ENCODE measurements at regions not wholly inside any gene's neighbourhood (a gene's known extent, or its start where the extent isn't known, plus 50 kb on each side); places are given as distances from the start of the nearest gene placed in this dataset.

DNA sequence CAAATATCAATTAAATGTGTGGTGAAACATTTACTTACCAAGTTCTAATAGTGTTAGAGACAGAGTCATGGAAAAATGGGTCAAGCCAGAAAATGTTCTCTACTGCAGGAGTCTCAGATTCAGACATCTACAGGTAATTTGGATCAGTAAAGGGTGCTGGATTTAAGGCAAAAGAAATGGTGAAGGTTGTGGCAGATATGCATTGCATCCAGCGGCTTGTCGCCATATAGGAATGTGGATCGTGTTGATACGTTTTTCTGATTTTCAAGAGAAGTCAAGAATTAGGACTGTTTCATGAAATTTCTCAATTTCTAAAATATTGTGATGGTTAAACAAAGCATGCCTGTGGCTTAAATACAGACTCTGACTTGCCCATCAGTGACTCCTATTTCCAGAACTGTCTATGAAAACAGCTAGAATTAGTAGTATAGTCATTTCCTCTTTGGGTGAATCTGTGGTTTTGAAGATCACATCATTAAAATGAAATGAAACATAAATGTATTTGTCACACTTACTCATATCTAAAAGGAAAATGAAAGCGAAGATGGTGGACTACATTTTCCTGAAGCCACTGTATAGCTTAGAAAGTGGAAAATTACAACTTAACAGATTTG lies 110.1 kb upstream of the VEGFC start:
- DNase-seq: no peak

DNA sequence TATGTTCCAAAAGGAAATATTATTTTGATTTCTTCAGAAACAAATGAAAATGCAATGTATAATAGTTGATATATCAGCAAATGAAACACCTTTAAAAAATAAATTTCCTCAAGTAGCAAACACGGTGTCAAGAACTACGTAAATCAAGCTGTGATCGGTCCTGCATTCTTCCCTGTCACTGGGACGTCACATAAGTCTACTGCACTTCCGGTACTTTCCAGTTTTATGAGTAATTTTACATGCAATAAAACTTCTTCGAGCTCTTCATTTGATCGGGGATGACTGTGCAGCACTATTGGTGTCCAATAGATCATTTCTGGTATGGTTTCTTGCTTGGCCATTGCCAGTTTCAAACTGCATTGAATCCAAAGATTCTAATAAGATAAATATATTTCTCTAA lies 114.0 kb upstream of the VEGFC start:
- DNase-seq: no peak

DNA sequence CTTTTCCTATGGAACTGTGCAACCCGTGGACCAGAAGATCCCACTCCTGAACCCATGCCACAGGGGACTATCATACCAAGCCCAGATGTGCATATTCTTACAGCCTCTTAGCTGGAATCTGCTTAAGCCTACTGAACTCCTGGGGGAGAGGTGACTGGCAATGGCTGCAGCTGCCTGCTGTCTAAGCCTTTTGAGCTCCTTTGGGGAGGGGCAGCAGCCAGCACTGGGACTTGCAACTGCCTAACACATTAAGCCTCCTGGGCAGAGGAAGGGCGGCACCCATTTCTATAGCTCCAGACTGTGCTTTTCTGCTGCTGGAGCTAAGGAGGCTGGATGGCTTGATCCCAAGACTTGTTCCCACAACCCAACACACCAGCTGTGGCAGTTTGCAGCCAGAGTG lies 117.9 kb upstream of the VEGFC start:
- DNase-seq: no peak

DNA sequence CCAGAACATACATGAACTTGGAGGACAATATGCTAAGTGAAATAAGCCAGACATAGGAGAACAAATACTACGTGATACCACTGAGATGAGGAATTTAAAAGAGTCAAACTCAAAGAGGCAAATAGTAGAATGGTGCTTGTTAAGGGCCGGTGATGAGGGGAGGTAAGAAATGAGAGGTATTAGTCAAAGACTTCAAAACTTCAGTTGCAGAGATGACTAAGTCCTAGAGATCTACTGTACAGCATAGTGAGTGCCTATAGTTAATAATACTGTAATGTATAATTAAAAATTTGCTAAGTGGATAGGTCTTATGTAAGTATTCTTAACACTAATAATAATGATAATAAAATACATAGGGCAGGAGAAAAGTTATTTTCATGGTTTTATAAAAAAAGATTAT lies 126.9 kb upstream of the VEGFC start:
- DNase-seq: no peak

DNA sequence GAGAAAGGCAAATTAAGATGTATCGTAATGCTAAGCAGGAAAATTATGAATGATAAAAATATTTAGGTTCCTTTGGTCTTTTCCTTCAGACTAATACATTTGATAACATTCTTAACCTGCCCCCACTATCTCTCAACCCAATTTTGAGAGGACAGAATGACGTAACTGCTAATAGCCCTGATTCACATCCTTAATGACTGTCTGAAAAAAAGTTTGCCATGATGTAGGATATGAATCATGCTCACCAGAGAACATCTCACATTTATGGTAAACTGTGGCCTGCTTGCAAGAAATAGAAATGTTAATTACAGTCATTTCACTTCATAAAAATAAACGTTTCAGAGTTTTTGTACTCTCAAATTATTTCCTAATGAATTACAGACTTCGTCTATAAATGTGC lies 128.0 kb upstream of the VEGFC start:
- DNase-seq: no peak

DNA sequence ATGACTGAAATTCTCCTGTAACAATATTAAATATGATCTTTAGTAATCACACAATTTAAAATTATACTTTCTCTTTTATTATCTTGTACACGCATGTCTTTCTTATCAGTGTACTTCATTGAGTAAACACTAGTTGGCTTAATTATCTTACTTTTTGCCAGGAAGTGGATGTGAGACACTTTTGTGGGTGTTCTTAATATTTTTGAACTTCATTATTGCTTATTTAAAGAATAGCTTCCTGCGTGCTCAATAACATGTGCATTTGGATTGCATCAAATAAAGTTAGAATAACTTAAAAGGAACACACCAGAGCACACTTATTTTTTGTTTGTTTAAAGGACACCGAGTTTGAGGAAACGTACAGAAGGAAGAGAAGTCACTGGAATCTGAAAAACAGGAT lies 128.5 kb upstream of the VEGFC start:
- DNase-seq: no peak

DNA sequence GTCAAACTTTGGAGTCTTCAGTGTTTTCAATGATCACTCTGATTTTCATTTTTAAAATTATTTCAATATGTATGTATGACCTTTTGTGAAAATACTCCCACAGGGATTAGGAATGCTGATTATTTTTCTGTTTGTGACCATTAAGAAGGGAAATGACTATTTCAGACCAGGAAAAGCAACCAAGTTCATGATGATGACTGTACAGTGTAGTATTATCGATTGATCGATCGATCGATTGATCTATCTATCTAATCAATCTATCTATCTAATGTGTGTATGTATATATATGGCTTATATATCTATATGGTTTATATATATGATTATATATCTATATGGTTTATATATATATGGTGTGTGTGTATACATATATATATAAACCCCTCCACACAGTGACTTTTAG lies 131.5 kb upstream of the VEGFC start:
- no peak for DNase-seq

DNA sequence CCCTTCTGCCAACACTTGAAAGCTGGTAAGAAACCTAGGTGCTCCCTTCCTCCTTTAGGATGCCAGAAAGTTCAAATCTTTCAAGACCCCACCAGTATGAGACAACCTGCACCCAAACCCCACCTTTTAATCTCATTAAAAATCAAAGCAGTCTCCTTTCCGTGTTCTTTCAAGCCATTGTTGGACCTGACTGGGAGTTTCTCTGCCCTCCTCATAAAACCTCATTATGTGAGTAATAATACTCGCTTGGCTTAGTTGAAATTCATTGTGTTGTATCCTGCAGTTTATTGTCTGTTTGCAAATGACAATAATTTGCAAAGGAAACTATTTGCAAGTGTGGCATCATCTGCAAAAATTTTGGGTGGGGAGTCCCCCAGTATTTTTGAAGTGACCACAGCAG lies 133.2 kb upstream of the VEGFC start:
- DNase-seq: no peak

DNA sequence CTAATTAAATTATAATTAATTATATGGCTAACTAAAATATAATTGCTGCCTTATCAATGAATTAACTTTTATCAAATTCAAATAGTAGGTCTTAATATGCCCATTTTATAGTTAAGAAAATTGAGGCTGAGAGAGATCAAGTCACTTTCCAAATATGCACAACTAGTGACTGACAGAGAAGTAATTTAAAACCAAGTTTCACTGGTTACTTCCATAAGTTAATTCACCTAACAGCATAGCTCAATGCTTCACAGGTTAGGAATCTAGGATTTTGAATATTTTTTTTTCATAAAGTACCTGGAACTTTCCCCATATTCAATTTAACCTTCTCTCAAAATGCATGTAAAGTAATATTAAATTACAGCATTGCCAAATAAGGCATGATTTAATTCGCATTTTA lies 134.4 kb upstream of the VEGFC start:
- no peak for DNase-seq

DNA sequence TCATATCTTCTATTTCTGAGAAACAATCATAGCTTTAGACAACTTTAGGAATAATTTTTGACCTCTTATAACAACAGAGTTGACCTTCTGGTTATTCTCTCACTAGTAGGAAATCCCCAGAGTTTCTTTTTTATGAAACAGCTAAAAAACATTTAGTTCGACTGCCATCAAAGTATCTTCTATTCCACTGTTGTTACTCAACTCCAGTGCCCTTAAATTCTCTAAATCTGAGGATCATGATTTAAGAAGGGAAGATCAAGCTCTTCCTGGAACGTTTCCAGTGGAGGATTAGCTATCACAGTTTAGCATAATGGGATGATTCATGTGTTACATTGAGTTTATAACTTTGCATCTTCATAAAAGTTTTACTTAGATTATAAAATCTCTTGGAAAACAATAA lies 134.9 kb upstream of the VEGFC start:
- DNase-seq: no peak

DNA sequence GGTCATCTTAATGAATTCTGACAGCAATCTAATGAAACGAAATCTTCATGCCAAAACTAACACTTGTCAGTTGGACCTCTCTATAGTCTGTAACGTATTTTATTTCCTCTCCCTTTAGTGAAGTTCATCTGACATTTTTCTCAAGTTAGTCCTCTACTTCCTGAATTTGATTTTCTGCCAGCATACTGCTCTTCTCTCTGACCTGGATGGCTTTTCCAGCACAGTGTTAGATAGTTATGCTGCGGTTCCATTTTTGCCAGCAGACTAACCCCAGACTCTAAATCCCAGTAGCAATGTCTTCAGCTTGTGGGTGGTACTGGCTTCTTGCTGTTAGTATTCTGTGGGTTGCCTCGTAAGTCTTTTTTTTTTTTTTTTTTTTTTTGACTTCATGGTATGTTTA lies 146.7 kb upstream of the VEGFC start:
- no peak for DNase-seq

DNA sequence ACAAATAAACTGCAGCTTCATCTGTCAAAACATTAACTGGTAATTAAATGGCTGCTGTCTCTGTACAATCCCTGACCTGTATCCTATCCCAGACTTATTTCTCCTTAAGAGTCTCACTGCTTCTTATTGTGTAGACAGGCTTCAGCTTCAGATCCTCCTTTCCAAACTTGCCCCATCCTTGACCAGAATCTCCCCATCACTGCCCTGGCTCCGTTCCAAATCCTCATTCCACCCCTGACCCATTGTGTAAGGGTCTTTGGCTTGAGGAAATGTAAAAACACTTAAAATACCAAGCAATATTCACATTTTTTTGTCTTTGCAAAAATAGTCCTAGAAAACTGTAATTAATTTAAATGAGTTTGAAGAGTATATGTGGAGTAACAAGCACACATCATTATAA lies 152.6 kb upstream of the VEGFC start:
- no peak for DNase-seq

DNA sequence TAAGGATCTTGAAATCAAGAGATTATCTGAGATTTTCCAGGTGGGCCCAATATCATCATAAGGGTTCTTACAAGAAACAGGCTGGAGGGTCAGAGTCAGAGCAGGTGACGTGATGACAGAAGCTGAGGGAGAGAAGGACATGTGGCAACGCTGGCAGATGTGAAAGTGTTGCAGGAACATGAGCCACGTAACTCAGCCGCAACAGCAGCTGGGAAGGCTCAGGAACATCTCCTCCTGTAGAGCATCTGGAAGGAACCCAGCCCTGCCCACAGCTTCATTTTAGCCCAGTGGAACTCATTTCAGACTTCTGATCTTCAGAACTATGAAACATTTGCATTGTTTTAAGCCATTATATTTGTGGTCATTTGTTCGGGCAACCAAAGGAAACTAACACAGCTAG lies 156.3 kb upstream of the VEGFC start:
- DNase-seq: no peak

DNA sequence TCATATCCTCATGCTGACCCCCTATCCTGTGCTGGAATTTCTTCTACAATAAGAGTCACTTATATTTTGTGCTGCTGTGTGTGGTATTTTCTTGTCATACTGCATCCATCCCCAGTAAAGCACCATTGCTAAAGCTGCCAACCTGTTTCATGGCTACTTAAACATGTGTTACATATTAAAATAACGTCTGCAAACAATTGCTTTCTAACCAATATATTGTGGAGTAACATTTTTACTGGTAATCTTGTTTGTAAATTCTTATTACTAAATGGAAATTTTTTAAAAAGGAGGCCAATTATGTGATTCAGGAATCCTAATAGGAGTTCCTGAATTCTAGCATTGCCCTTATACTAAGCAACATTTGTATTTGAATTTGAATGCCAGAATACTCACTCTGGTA lies 160.3 kb upstream of the VEGFC start:
- no peak for DNase-seq

DNA sequence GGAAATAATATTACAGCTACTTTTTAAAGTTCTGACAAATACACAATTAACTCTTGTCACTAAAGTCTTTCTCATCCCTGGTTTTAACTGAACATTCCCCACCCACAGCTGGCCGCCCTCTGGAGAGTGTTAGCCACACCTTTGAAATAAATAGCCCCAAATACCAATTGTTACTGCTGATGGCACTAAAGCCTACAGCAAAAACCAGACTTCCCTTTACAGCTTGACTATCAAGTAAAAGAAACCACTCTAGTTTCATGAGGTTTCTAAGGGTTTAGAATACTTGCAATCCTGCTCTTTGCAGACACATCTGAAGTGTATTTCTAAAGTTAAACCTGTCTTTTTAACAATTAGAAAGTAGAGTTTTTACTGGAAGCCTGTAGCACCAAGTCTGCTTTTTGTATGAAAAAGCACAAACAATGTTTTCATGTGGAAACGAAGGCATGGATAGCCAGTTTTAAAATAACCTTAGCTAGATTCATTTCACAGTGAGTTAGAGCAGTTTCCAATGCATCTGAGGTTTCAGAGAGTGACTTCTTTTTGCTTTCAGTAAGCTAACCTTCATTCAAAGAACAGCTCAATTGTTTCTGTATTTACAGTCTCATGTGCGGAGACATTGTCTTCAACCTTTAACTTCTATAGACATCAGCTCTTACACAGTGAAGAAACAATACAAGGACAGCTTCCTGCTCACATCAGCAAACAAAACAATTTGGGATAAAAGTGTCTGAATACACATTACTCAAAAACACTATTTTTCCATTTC lies 164.8 kb upstream of the VEGFC start:
- DNase-seq: no peak

DNA sequence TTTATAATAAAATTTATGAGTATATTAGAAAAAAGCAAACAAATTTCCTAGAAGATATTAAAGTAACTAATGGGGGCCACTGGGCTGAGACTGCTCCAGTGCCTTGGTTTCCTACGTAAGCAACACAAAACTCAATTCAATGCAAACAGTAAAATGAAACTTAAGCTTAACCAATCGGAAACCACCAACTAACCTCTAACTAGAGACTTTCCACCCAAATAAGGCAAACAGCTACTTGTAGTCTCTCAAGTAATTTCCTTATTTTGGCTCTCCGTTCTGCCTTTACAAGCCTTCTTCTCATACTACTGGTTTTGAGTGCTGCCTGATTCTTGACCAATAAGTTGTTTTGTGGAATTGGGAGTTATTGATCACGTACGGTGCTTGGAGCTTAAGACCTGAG lies 167.3 kb upstream of the VEGFC start:
- DNase-seq: no peak

DNA sequence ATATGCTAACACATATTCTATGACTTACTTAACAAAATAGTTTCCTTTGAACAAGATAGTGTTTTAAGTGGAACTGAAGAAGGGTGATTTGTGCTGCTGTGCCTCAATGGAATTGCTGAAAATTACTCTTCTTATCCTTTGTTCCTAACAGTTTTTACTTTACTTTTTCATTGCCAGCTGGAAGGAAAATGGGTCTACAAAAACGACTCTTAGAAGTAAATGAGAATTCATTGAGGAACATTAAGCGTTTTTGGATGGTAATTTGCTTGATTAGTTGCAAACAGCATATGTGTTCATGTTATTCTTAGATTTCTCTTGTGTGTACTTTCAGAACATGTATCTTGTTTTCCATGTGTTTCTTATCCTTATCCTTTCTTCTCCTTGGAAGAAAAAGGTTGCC lies 170.4 kb upstream of the VEGFC start:
- no peak for DNase-seq

DNA sequence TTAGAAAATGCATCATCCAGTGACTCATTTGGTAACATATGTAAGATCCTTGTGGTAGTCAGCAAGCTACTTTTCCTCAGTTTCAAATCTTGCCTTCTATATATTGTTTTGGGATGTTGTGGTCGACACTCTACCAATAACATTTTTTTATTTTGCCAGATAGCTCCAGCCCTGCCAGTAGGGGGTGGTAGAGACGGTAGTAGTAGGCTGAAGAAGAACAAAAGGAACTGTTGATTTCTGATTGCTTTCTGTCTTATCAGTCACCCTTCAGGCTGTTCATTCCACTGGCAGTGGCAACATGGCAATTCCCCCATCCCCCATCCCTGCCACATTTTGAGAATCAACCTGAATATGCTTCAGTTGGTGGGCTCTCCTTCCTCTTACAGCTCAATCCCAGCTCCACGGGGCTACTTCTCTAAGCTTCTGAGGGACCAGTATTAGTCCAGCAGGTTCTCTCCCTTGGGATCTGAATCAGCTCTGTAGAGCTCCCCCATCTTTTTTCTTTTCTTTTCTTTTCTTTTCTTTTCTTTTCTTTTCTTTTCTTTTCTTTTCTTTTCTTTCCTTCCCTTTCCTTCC lies 171.5 kb upstream of the VEGFC start:
- peak in 1 of 2 experiments; percentile 6 for DNase-seq

DNA sequence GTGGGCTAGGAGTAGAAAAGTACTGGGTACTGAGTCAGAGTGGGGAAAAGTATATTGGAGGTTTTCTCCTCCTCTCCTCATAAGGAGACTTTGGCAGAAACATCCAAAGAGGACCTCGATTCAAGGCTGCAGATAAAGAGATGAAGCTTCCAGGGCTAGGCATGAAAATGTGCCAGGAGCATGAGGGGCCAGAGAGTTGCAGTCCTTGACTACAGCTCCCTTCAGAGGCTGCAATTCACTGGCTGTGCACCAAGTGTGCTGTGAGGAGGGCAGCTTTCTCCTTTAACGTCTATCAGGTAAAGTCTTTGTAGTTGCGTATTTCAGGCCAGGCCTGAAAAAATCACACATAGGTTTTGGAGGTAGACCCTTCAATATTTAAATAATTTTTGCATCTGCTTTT lies 174.9 kb upstream of the VEGFC start:
- DNase-seq: no peak

DNA sequence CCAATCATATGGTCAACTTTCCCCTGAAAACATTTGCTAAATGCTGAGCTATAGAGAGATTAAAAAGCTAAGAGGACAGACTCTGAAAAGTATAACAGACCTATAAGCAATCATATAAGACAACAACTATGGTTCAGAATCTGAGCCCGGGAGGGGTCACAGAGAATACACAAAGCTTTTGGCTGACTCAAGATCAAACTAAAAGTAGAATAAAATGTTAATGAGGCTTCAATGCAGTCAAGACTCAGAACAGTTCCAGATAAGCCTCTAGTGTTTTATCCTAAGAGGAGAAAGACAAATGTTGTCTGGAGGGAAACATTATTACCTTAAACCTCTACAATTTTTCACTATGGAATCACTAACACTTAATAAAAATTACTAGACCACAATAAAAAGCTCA lies 175.4 kb upstream of the VEGFC start:
- no peak for DNase-seq

DNA sequence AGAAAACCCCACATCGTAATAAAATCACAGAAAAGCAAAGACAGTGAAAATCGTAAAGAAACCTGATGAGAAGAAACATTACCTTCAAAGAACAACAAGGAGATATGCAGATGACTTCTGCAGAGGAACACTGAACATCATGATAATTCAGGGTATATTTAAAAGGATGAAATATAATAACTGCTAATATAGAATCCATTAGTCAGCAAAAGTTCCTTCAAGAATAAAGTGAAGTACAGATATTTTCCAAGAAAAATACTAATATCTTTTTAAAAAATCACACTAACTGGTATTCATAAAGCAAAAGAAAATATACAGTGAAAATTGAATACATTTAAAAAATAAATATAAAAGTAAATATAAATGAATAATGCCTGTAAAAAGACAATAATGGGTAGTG lies 176.3 kb upstream of the VEGFC start:
- DNase-seq: no peak

DNA sequence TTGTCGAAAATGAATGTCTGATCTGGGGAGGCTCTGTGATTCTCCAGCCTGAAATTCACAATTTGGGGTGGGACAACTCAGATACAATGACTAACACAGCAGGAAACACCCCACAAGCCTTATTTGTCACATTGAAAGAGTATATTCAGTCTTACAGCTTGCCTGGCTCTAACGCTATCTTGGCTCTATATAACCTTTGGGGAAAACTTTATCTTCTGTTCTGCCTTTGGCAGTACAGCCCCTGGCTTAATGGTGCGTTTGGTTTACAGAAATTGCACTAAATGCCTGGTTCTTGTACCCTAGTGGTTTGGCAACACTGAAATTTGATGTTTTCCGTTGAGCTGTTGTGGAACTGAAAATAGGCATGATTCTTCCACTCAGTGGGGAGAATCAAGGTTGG lies 178.1 kb upstream of the VEGFC start:
- no peak for DNase-seq

DNA sequence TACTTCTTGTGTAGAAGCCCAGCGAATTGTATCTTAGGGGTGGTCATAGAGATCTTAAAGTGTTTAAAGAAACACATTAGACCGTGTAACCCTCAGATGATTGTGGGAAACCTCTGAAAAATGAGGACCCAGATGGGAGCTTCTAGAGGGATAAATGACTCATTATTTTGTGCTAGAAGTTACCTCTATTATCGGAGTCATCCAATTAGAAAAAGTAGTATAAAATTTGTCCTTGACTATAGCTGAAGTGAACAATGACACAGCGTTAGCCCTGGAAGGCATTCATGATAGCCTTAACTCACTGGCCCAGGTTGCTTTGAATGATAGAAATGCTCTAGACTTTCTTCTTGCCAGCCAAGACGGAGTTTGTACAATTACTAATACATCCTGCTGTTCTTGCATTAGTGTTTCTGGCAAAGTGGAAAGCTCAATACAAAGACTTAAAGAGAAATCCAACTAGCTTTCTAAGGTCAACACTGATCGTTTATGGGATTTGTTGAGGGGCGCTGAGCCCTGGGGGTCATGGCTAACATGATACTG lies 178.9 kb upstream of the VEGFC start:
- DNase-seq: no peak

DNA sequence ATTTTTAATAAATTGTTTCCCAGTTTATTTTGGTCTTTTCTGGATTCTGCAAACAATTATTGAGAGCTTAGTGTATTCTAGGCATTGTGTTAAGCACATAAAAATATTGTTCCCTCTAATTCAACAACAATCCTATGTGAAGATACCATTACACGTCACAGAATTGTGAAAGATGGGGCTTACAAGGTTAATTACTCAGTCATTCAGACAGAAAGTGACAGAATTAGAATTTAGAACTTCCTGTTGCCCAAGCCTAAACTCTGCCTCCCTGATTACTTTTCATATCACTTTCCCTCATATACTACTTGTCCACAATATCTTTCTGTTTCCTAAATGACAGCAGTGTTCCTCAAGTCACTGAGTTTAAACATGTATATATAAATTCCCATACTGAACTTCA lies 186.7 kb upstream of the VEGFC start:
- no peak for DNase-seq

DNA sequence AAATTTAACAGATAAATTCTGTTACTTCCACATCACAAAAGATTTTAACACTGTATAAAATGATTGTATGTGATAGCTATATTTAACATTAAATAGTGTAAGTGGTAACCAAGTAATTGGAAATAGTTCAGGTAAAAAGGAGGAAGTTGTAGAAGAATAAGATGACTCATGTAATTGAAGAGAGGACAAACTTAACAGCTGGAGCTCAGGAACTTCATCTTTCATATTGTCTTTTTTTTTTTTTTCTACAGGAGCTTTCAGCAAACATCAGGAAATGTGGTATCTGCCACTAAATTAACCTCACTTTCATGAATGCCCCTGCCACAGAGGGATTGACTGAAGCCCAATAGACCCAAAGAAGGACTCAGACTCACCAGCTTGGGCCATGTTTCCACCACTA lies 188.4 kb upstream of the VEGFC start:
- no peak for DNase-seq

Measured in NCI-H526 (cell line).